ENCODE measurements at regions not wholly inside any gene's neighbourhood (a gene's known extent, or its start where the extent isn't known, plus 50 kb on each side); places are given as distances from the start of the nearest gene placed in this dataset.

- no peak for DNase-seq
These were observed 338.8 kb upstream of the KIRREL3 start for GRCh38 chr11:127339376-127339775.

- no peak for DNase-seq
These were observed 338.1 kb upstream of the KIRREL3 start for GRCh38 chr11:127338380-127339259.

GRCh38 chr11:127334466-127334865 lies 333.9 kb upstream of the KIRREL3 start:
- no peak for DNase-seq

- no peak for DNase-seq
These were observed 332.3 kb upstream of the KIRREL3 start for GRCh38 chr11:127332896-127333295.

GRCh38 chr11:127330044-127330443 lies 329.5 kb upstream of the KIRREL3 start:
- DNase-seq: no peak

GRCh38 chr11:127308291-127308690 lies 307.7 kb upstream of the KIRREL3 start:
- no peak for DNase-seq

- no peak for DNase-seq
These were observed 307.1 kb upstream of the KIRREL3 start for GRCh38 chr11:127307700-127308099.

GRCh38 chr11:127304634-127305033 lies 304.1 kb upstream of the KIRREL3 start:
- no peak for DNase-seq

- no peak for DNase-seq
These were observed 288.4 kb upstream of the KIRREL3 start for GRCh38 chr11:127288926-127289325.

GRCh38 chr11:127281534-127281933 lies 281.0 kb upstream of the KIRREL3 start:
- DNase-seq: no peak

- no peak for DNase-seq
These were observed 275.2 kb upstream of the KIRREL3 start for GRCh38 chr11:127275774-127276173.

- DNase-seq: no peak
These were observed 273.7 kb upstream of the KIRREL3 start for GRCh38 chr11:127274328-127274676.

- DNase-seq: no peak
These were observed 273.2 kb upstream of the KIRREL3 start for GRCh38 chr11:127273593-127274327.

GRCh38 chr11:127270851-127271250 lies 270.3 kb upstream of the KIRREL3 start:
- DNase-seq: no peak

- no peak for DNase-seq
These were observed 269.3 kb upstream of the KIRREL3 start for GRCh38 chr11:127269911-127270310.

GRCh38 chr11:127268932-127269331 lies 268.4 kb upstream of the KIRREL3 start:
- no peak for DNase-seq

- DNase-seq: no peak
These were observed 268.0 kb upstream of the KIRREL3 start for GRCh38 chr11:127268521-127268920.

- no peak for DNase-seq
These were observed 258.5 kb upstream of the KIRREL3 start for GRCh38 chr11:127259102-127259501.

GRCh38 chr11:127255209-127255608 lies 254.6 kb upstream of the KIRREL3 start:
- DNase-seq: peak in 2 of 3 donors; percentile 24 to 55

GRCh38 chr11:127252321-127252720 lies 251.8 kb upstream of the KIRREL3 start:
- no peak for DNase-seq

- DNase-seq: no peak
These were observed 249.0 kb upstream of the KIRREL3 start for GRCh38 chr11:127249576-127249975.

GRCh38 chr11:127248476-127248875 lies 247.9 kb upstream of the KIRREL3 start:
- DNase-seq: peak in 1 of 3 donors; percentile 10

GRCh38 chr11:127247261-127247851 lies 246.8 kb upstream of the KIRREL3 start:
- DNase-seq: no peak

Measured in muscle of back (tissue), 3 donors.